RKO (cell line): ENCODE measurements at regions not wholly inside any gene's neighbourhood (a gene's known extent, or its start where the extent isn't known, plus 50 kb on each side); places are given as distances from the start of the nearest gene placed in this dataset.

Experiments used
- DNase-seq: peaks from one replicate; pipeline ENCODE4 v3.0.0-alpha.2; 2016; ENCODE audit warnings: low spot score

DNA sequence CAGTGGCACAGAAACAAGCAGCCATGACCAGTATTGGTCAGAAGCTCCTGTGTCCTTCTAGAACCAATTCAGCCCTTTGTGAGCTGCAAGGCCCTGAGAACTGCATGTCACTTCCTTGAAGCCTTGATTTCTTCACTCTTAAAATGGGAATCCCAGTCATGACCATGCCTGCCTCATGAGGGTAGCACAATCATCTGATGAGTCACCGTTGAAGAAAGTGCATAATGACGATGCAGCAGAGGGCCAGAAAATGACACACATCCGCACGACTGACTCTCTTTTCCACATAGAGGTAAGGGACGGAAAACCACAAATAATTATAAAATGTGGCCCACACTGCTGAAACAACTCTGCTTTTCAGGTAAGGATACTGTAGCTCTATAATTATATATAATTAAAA, 777.4 kb downstream of the BCL11B start:
- DNase-seq: peak; percentile 87

DNA sequence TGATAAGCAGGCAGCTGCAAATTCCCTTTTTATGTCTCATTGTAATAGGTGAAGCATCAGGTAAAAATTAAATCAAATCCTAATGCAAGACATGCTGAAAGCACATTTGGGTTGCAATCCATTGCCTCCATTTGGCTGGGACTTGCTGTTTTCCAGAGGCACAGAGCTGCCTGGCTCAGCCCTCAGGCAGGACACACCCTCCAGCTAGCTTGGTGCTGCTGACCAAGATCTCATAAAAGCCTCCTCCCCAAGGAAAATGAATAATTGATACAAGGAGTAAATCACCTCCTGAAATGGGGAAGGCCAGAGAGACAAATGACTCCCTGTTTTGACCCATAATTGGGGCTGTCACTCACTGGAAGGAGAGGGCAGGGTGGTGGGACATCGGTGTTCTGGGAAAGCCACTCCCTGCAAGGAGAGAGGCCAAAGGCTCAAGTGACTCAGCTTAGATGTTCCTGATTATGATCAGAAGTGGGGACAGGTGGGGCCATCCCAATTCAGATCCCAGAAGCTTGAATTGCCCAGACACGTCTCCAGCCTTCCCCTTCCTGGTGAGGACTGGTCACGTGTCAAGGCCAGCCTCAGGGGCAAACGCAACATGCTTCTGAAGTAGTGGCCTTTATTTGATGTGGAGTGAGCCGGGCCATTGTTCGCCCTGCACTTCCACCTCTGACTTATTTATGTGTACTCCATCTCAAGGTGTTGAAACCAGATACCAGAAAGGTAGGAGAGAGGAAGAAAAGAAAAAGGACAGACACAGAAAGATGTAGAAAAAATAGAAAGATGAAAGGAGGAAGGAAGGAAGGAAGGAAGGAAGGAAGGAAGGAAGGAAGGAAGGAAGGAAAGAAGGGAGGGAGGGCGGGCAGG, 773.7 kb downstream of the BCL11B start:
- no peak for DNase-seq

- peak; percentile 3 for DNase-seq
These were observed 770.7 kb downstream of the BCL11B start for GRCh38 chr14:98501335-98501734.

- DNase-seq: no peak
These were observed 770.2 kb downstream of the BCL11B start for GRCh38 chr14:98501836-98502235.

DNA sequence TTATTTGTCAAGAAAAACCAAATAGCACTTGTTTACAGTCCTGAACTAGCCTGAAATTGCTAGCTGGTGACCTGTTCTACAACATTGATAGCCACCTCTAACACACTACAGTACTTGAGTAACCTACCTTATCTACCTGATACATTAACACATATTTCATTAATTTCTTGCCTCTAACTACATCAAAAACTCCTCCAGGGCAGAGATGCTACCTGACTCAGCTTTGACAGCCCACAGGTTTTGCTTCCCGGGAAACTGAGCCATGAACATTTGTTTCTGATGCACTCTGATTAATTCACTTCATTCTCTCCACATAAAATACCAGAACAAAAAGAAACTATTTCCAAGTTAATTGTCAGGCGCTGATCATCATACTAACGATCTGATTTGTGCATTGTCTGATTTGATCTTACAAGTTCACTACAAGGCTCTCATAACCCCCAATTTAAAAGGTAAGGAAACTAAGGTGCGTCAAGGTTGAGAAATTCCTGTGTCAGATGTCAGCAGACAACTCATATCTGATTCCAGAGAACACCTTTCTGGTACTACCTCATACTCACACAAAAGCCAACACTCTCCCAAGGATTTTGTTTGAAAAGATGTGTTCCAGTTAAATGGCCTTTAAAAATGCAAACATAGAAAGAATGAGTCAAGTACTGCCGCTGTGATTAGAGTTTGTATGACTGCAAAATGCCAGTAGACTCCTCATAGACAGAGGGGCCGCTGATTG, 768.7 kb downstream of the BCL11B start:
- DNase-seq: no peak

GRCh38 chr14:98507264-98507663, 764.7 kb downstream of the BCL11B start:
- no peak for DNase-seq

DNA sequence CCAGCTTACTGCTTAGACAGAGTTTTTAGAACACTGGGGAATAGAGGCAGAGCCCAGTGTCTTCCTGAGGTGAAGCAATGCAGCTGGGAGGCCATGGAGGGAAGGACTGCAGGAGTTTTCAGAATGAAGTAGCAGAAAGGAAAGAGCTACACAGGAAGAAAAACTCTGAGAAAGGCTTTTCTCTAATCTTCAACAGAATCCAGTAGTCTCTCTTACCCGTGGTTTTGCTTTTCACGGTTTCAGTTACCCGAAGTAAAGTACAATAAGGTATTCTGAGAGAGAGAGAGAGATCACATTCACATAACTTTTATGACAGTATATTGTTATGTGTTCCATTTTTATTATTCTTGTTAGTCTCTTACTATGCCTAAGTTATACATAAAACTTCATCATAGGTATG, 761.6 kb downstream of the BCL11B start:
- DNase-seq: no peak

DNA sequence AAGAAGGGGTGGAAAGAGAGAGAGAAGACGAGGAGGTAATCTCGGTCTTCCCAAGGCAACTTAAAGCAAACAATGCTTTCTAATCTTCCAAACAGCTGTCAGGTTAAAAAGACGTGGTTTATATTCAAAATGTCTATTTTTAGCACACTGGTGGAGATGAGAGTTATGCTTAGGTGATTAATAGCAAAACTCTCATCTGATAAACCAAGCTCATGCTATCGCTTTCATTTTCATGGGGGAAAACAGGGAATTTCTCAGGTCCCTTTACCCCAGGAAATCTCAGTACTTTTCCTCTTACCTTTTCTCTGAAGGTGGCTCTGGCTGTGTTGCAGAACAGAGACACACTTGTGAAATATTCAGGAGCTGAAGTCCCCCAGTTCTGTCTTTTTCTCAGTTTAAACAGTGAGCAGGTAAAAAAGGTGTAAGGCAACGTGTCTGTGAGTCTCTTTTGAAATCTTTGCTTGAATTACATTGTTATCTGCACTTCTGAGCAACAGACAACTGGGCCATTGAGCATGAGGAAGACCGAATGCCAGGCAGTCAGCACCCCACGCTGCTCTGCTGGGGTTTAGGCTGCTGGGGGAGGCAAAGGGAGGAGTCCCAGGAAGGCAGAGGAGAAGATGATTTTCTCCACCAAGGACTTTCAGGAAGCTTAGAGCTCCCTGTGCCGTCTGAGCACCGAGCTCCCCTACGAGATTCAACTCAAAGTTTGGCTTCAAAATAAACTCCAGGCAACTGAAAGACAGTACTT, 759.3 kb downstream of the BCL11B start:
- DNase-seq: no peak

DNA sequence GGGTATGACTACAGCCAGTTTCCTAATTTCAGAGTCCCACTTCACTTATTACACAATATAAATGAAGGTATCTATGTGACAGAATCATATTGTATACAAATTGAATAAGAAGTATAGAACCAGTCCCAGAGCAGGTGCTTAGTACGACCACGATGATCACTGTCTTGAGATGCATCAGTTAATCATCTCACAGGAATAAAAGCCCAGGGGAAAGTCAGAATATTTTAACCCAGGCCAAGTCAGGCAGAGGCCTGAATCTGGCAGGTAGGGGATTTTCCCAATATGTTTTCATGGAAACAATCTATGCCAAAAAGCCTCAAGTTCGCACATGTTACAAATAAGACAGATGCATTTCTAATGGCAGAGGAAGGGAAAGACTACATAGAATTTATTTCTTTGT, 758.4 kb downstream of the BCL11B start:
- no peak for DNase-seq

DNA sequence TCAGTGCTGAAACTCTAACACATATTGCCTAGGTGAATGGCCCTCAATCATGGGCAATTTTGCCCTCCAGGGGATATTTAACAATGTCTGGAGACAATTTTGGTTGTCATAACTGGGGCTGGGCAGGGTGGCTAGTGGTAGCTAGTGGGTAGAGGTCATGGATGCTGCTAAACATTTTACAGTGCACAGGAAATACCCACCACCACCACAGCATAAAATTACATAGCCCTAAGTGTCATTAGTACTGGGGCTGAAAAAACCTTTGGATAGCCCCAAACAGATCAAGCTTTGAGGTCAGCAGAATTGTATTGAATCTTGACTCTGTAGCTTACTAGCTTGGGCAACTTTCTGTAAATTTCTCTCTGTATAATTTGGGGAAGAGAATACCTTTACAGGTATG, 758.0 kb downstream of the BCL11B start:
- DNase-seq: no peak

- DNase-seq: no peak
These were observed 735.7 kb downstream of the BCL11B start for GRCh38 chr14:98536256-98536655.

- no peak for DNase-seq
These were observed 729.7 kb downstream of the BCL11B start for GRCh38 chr14:98542316-98542715.

DNA sequence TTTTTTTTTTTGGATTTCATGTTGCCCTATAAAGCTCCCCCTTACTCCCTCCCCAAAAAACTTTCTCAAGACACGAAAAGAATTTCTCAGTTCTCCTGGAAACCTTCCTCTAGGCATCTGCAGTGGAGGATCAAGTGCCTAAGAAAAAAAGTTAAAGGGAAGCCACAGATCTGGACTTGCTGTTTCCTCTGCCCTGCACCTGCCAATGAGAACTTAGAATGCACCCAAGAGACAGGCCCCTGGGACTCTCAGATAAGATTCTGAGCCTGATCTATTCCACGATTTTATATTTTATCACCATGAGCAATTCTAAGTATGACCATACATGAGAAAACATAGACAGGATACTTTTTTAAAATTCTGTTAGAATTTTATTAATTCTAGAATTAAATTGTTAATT, 728.9 kb downstream of the BCL11B start:
- DNase-seq: no peak

DNA sequence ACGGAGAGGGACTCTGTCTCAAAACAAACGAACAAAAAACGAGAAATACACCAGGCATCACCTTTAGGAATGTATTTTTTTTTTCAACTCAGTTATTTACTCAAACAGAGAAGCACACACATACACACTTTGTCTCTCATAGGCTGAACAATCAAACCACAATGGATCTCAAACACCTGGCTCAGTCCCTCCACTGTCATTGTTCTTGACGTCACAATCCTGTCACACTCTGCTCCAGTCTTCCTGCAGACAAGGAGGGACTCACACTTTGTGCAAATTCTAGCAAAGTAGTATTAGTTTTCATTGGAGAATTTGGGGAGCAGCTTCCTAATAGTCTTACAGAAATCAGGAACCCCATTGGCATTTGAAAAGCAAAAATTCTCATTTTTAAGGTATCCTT, 727.8 kb downstream of the BCL11B start:
- DNase-seq: no peak

- DNase-seq: no peak
These were observed 726.8 kb downstream of the BCL11B start for GRCh38 chr14:98545181-98545580.

DNA sequence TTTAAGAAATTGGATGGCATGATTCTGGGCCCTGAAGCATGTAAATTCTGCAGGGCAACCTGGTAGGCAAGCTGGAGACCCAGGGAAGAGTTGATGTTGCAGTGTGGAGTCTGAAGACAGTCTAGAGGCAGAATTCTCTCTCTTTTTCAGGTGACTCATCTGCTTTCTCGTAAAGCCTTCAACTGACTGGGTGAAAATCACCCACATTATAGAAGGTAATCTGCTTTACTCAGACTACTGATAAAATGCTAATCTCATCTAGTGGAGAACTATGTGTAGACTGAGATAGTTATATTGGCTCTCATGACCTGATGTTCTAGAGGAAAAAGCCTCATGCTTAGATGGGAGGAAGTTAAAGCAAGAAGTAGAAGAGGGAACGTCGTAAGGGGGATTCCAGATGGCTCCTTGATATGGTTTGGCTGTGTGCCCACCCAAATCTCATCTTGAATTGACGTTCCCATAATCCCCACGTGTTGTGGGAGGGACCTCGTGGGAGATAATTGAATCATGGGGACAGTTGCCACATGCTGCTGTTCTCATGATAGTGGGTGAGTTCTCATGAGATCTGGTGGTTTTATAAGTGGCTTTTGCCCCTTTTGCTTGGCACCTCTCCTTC, 723.8 kb downstream of the BCL11B start:
- no peak for DNase-seq

- no peak for DNase-seq
These were observed 721.0 kb downstream of the BCL11B start for GRCh38 chr14:98551028-98551427.

DNA sequence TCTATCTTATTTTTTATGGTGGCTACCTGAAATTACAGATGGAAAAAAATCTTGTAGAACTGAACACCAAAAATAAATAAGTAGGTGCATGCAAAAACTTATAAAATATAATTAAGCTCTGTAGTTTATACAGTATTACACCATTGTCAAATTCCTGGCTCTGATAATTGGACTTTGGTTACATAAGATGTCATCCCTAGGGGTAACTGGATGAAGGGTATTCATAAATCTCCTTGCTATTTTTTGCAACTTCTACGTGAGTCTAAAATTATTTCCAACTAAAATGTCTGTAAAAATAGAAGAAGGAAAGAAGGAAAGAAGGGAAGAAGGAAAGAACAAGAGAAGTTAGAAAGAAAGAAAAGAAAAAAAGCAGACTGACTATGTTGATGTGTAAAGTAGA, 716.6 kb downstream of the BCL11B start:
- DNase-seq: no peak

DNA sequence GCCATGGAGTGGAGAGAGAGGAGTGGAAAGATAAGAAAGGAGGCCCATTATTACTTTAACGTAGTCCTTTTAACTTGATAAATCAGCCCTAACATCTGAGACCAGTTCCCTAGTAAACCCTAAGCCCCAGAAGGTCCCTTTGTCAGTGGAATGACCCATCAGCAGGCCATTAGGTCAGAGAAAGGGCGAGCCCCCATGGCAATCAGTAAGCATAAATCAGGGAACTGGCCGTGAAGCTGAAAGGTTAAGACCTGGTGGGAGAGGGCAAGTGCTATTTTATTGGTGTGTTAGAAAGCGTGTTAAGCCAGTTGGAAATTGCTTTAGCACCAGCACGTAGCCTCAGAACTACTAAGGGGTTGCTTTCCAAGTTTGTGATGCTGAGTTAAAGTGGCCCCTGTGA, 708.0 kb downstream of the BCL11B start:
- DNase-seq: no peak

GRCh38 chr14:98564541-98564940, 707.5 kb downstream of the BCL11B start:
- no peak for DNase-seq

GRCh38 chr14:98571104-98571503, 700.9 kb downstream of the BCL11B start:
- DNase-seq: no peak

GRCh38 chr14:98573082-98573481, 698.9 kb downstream of the BCL11B start:
- no peak for DNase-seq
